Liver (tissue), 7 donors: ENCODE measurements at regions not wholly inside any gene's neighbourhood (a gene's known extent, or its start where the extent isn't known, plus 50 kb on each side); places are given as distances from the start of the nearest gene placed in this dataset.

Experiments used
- DNase-seq: peaks from one replicate; pipeline ENCODE4 v3.0.0-alpha.2; 2017; ENCODE audit warnings: low spot score
- H3K27ac ChIP-seq, 2 donors: one replicate each; pipeline ENCODE4 v1.7.0; 2013; ENCODE audit warnings: inconsistent platforms in 2 of 2, low read length in 2 of 2, control low read depth in 1 of 2, low read depth in 1 of 2, mild to moderate bottlenecking in 1 of 2
- H3K27me3 ChIP-seq, 4 donors: one replicate each; pipeline versions ENCODE4 v1.6.1 to v1.7.0; 2013; ENCODE audit warnings: low read length in 3 of 4, inconsistent platforms in 1 of 4, mild to moderate bottlenecking in 1 of 4, moderate library complexity in 1 of 4; ENCODE audit not compliant: control insufficient read depth in 4 of 4, insufficient read depth in 4 of 4
- H3K36me3 ChIP-seq, 4 donors: one replicate each; pipeline versions ENCODE4 v1.6.1 to v1.7.0; 2013; ENCODE audit warnings: low read length in 3 of 4, mild to moderate bottlenecking in 3 of 4, low read depth in 1 of 4, moderate library complexity in 1 of 4; ENCODE audit not compliant: control insufficient read depth in 4 of 4, insufficient read depth in 3 of 4
- H3K4me1 ChIP-seq, 4 donors: one replicate each; pipeline versions ENCODE4 v1.6.1 to v1.7.0; 2013; ENCODE audit warnings: low read length in 3 of 4, mild to moderate bottlenecking in 3 of 4, moderate library complexity in 1 of 4; ENCODE audit not compliant: control insufficient read depth in 4 of 4, insufficient read depth in 4 of 4
- H3K4me3 ChIP-seq, 3 donors: one replicate each; pipeline versions ENCODE4 v1.6.1 to v1.7.0; 2013; ENCODE audit warnings: low read length in 3 of 3, control low read depth in 1 of 3, low read depth in 1 of 3, mild to moderate bottlenecking in 1 of 3
- H3K9ac ChIP-seq, 2 donors: one replicate each; pipeline ENCODE4 v1.7.0; 2013; ENCODE audit warnings: low read length in 2 of 2, mild to moderate bottlenecking in 2 of 2, moderate library complexity in 2 of 2, control low read depth in 1 of 2, low read depth in 1 of 2
- H3K9me3 ChIP-seq, 4 donors: one replicate each; pipeline versions ENCODE4 v1.6.1 to v1.7.0; 2013; ENCODE audit warnings: low read length in 3 of 4; ENCODE audit not compliant: control insufficient read depth in 4 of 4
- FOXA1 ChIP-seq: IDR thresholded peaks from 2 replicates; pipeline ENCODE4 v1.6.1; 2016; ENCODE audit warnings: antibody characterized with exemption
- FOXA2 ChIP-seq: IDR thresholded peaks from 2 replicates; pipeline ENCODE4 v1.6.1; 2016; ENCODE audit warnings: antibody characterized with exemption
- HNF4A ChIP-seq, 2 donors: conservative IDR thresholded peaks; 2 replicates each; pipeline ENCODE4 v1.6.1; 2016; ENCODE audit warnings: antibody characterized with exemption in 2 of 2, mild to moderate bottlenecking in 2 of 2
- JUND ChIP-seq, 2 donors: IDR thresholded peaks; 2 replicates each; pipeline ENCODE4 v1.6.1; 2016; ENCODE audit warnings: antibody characterized with exemption in 2 of 2
- NR2F2 ChIP-seq: IDR thresholded peaks from 2 replicates; pipeline ENCODE4 v1.6.1; 2016; ENCODE audit warnings: antibody characterized with exemption
- RXRA ChIP-seq, 2 donors: IDR thresholded peaks; 2 replicates each; pipeline ENCODE4 v1.6.1; 2017 to 2018; ENCODE audit warnings: antibody characterized with exemption in 2 of 2, mild to moderate bottlenecking in 1 of 2
- SP1 ChIP-seq: IDR thresholded peaks from 2 replicates; pipeline ENCODE4 v1.6.1; 2018; ENCODE audit warnings: antibody characterized with exemption, mild to moderate bottlenecking
- TAF1 ChIP-seq: conservative IDR thresholded peaks from 2 replicates; pipeline ENCODE4 v1.6.1; 2016; ENCODE audit warnings: antibody characterized with exemption, mild to moderate bottlenecking
- WGBS: extraction: QIAGEN DNeasy Blood & Tissue Kit; methylation state at CpG from one replicate; pipeline ENCODE4 v1.1.7; 2013; 5-methylcytosine and 5-hydroxymethylcytosine counted together
- TF ChIP-seq, protein P1 (sequence below): IDR thresholded peaks from 2 replicates; pipeline ENCODE4 v1.6.1; 2016; ENCODE audit warnings: antibody characterized with exemption
- TF ChIP-seq, protein P2 (sequence below): IDR thresholded peaks from 2 replicates; pipeline ENCODE4 v1.6.1; 2016; ENCODE audit warnings: antibody characterized with exemption
- TF ChIP-seq, protein P3 (sequence below): IDR thresholded peaks from 2 replicates; pipeline ENCODE4 v1.6.1; 2016; ENCODE audit warnings: antibody characterized with exemption
- TF ChIP-seq, protein P4 (sequence below): IDR thresholded peaks from 2 replicates; pipeline ENCODE4 v1.6.1; 2016; ENCODE audit warnings: antibody characterized with exemption, mild to moderate bottlenecking
- donor health status: healthy.
- donor health status: healthy.
- donor health status: healthy.
- donor health status: healthy.

DNA sequence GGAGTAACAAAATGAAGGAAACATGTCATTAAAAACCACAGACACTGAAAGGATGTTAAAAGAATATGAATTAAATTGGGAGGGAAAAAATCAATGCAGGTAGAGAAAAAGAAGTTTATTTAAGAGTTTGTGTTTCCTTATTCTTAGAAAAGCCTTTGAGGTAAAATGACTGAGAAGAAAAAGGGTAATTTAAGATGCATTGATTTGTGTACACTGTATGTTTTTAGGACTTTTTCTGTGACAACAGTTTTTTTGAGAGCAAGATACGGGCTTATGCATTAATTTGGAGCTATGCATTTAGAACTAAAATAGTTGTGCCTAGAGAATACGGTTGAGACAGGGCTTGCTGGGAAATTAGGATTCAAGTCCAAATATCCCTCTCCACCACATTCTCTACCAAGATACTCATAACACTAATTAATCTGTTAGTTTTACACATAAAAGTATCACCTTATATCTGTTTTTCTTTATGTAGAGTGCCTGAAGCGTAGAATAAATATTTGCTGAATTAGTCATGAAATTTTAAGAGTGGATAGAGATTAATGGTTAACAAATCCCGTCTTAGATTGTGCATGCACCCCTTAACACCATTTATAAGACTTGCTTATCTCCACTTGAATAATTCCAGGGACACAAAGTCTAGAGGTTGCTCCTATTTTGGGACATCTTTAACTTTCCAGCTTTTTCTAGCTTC lies 232.5 kb downstream of the PCDH7 start:
- H3K9me3 ChIP-seq = no peaks in the 10 kb centered on the region
- no peak overlapping the region for H3K4me3 ChIP-seq
- H3K27me3 ChIP-seq = no peaks in the 10 kb centered on the region
- TF ChIP-seq, protein P1, sequence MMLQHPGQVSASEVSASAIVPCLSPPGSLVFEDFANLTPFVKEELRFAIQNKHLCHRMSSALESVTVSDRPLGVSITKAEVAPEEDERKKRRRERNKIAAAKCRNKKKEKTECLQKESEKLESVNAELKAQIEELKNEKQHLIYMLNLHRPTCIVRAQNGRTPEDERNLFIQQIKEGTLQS = no peak
- no peak for TF ChIP-seq JUND (IDR thresholded peaks at IDR 0.05)
- TF ChIP-seq HNF4A (conservative IDR thresholded peaks at IDR 0.05) = no peak
- TF ChIP-seq, protein P2, sequence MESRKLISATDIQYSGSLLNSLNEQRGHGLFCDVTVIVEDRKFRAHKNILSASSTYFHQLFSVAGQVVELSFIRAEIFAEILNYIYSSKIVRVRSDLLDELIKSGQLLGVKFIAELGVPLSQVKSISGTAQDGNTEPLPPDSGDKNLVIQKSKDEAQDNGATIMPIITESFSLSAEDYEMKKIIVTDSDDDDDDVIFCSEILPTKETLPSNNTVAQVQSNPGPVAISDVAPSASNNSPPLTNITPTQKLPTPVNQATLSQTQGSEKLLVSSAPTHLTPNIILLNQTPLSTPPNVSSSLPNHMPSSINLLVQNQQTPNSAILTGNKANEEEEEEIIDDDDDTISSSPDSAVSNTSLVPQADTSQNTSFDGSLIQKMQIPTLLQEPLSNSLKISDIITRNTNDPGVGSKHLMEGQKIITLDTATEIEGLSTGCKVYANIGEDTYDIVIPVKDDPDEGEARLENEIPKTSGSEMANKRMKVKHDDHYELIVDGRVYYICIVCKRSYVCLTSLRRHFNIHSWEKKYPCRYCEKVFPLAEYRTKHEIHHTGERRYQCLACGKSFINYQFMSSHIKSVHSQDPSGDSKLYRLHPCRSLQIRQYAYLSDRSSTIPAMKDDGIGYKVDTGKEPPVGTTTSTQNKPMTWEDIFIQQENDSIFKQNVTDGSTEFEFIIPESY = no peak
- no peak for TF ChIP-seq NR2F2
- TF ChIP-seq, protein P3, sequence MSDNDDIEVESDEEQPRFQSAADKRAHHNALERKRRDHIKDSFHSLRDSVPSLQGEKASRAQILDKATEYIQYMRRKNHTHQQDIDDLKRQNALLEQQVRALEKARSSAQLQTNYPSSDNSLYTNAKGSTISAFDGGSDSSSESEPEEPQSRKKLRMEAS = no peak
- TF ChIP-seq FOXA1 = no peak
- no peak for TF ChIP-seq RXRA (IDR thresholded peaks at IDR 0.05)
- TF ChIP-seq TAF1 = no peak
- DNase-seq = no peak
- no peak overlapping the region for H3K9ac ChIP-seq
- no peak overlapping the region for H3K27ac ChIP-seq
- no peaks in the 10 kb centered on the region for H3K36me3 ChIP-seq
- H3K4me1 ChIP-seq = no peaks in the 10 kb centered on the region
- WGBS = 52% methylated on average over 4 of the region's 4 CpGs

DNA sequence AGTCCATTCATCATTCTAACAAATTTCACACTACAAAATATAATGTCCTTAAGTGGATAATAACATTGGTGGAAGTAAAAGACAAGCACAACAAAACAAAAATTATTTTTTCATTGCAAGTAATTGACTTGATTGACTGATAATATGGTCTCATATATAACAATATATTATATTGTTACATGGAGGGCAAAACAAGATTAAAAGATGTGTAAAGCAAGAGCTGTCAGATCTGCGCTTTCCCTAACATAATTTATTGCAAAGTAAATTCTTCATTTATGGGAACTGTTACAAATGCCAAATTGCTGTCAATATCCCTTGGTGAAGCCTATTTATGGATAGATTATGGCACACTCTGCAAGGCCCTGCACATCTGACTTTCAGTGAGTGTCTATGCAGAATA lies 233.6 kb downstream of the PCDH7 start:
- TF ChIP-seq, protein P3 = no peak
- TF ChIP-seq, protein P1 = no peak
- no peak for TF ChIP-seq RXRA (IDR thresholded peaks at IDR 0.05)
- no peak for TF ChIP-seq FOXA2
- TF ChIP-seq, protein P2 = no peak
- TF ChIP-seq SP1 = no peak
- TF ChIP-seq, protein P4, sequence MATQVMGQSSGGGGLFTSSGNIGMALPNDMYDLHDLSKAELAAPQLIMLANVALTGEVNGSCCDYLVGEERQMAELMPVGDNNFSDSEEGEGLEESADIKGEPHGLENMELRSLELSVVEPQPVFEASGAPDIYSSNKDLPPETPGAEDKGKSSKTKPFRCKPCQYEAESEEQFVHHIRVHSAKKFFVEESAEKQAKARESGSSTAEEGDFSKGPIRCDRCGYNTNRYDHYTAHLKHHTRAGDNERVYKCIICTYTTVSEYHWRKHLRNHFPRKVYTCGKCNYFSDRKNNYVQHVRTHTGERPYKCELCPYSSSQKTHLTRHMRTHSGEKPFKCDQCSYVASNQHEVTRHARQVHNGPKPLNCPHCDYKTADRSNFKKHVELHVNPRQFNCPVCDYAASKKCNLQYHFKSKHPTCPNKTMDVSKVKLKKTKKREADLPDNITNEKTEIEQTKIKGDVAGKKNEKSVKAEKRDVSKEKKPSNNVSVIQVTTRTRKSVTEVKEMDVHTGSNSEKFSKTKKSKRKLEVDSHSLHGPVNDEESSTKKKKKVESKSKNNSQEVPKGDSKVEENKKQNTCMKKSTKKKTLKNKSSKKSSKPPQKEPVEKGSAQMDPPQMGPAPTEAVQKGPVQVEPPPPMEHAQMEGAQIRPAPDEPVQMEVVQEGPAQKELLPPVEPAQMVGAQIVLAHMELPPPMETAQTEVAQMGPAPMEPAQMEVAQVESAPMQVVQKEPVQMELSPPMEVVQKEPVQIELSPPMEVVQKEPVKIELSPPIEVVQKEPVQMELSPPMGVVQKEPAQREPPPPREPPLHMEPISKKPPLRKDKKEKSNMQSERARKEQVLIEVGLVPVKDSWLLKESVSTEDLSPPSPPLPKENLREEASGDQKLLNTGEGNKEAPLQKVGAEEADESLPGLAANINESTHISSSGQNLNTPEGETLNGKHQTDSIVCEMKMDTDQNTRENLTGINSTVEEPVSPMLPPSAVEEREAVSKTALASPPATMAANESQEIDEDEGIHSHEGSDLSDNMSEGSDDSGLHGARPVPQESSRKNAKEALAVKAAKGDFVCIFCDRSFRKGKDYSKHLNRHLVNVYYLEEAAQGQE = no peak
- Histone ChIP-seq H3K27ac (no peak overlapping the region), H3K4me1 (no peaks in the 10 kb centered on the region), H3K9ac (no peak overlapping the region), H3K9me3 (no peaks in the 10 kb centered on the region), H3K27me3 (peaks cover 0 to 2% (median 0%) of the 10 kb centered on the region in 4 donors), H3K36me3 (no peaks in the 10 kb centered on the region), H3K4me3 (no peak overlapping the region)
- no peak for DNase-seq
- WGBS = 80% methylated on average over 1 of the region's 1 CpG
